UCSD-AML1 (cell line): ENCODE measurements at regions not wholly inside any gene's neighbourhood (a gene's known extent, or its start where the extent isn't known, plus 50 kb on each side); places are given as distances from the start of the nearest gene placed in this dataset.

Experiments
- DNase-seq: peaks from one replicate; lab custom pipeline; 2025; ENCODE audit not compliant: unreplicated experiment; lab: John Stamatoyannopoulos, UW

DNA sequence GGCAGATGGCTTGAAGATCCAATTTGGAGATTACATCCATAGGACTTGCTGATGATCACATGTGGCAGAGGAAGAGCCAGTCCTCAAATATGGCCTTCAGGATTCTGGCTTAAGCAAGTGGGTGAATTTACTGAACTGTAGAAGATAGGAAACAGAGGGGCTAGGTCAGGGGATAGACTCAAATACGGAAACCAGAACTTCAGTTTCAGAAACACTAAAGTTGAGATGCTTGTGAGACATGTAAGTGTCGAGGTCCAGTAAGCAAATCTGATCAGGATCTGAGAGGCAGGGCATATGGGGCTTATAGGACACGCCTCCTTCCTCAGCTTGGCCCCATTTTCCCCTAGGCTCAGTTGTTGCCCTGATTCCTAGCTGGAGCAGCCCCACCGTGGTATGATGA lies 107.7 kb downstream of the LBH start:
- DNase-seq = no peak

DNA sequence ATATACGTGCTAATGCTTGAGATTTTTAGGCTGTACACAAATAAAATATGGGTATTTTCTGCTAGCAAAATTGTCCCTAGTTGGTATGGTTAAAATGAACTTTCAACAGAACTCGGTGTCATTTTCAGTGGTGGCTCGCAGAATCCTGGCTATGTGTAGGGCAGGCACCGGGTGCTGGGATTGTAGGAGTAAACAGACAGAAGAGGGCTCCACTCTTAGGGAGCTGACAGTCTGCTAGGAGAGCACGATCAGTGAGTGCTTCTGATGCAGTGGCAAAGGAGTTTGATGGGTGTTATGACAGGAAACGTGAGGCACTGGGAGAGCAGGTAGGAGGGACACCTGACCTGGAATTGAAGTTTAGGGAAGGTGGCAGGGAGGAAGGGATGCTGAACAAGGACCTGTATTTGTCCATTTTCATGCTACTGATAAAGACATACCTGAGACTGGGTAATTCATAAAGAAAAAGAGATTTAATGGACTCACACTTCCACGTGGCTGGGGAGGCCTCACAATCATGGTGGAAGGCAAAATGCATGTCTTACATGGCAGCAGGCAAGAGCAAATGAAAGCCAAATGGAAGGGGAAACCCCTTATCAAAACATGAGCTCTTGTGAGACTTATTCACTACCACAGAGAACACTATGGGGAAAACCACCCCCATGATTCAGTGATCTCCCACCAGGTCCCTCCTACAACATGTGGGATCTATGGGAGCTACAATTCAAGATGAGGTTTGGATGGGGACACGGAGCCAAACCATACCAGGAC lies 105.4 kb upstream of the LCLAT1 start:
- no peak for DNase-seq

DNA sequence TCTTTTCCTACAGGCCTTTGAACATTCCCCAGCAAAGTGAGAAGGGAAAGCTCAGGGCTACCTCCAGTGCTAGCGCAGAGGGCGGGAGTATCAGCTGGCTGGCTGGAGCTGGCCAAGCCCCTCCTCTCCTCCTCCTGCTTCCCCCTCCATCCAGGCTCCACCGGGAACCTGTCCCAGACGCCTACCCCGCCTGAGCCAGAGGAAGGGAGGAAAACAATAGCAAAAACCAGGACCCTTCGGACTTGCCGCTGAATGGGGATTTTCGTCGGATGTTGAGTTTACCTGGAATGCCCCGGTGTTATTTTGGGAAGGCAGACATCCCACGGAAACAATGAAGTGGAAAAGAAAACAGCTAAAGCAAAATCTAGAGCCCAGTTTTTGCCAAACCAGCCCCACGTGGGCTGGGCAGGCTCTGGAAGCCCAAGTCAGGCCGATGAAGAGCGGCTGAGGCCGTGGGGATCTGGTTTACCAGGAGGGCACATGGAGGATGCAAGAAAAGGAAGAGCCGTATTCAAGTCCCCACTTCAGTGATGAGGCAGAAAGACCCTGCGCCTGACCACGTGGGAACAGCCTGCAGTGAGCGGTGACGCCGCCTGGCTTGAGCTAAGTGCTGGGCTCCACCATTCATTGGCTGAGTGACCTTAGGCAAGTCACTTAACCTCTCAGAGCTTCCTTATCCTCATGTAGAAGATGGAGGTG lies 100.4 kb upstream of the LCLAT1 start:
- no peak for DNase-seq

DNA sequence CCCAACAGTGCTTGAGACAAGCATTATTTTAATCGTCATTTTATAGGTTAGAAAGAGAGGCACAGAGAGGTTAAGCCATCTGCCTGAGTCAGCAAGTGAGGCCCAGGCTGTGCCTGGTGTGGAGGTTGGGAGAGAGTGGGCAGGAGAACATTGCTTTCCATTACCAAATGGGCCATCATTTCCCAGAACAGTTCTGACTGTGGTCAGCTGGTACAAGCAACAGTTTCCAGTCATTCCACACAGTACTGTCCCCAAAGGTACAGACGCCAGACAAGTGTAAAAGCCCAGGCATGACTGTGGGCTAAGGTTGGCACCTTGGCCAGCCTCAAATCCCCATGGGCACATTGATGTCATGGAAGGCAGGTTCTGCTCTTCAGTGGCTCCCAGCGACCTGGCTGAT lies 98.2 kb upstream of the LCLAT1 start:
- DNase-seq = no peak

DNA sequence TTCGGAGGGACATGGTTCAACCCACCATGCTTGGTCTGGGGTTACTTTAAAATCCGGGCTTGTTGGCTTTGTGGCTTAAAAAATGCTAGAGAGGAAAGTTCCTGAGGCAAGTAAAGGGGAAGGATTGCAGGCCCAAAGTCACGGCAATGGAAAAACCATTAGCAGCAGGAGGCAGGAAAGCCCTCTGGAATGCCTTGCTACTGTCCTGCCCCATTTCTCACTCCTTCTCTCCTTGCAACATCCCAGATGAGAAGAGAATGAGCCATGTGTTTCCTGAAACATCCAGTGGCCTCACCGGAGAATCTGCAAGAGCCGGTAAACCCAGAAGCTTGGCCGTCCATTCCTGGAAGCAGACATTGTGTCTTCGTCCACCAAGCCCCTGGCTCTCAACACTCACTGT lies 97.4 kb upstream of the LCLAT1 start:
- DNase-seq = no peak

DNA sequence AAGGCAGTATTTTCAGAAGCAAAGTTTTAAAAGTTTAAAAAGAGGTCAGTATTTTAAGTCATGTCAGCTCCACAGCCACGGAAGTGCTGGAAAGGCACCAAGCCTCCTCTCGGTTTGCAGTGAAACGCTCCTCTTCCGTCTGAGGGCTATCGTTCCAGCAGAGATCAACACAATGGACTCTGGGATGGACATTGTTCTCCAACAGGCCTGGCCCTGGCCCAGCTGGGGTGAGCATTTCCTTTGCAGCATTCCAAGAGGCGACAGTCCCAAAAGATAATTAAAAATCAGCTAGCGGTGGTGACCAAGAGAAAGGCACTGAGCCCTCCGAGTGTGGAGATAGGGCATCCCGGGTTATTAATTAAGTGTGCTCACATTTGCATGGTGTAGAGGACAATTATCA lies 95.9 kb upstream of the LCLAT1 start:
- no peak for DNase-seq

DNA sequence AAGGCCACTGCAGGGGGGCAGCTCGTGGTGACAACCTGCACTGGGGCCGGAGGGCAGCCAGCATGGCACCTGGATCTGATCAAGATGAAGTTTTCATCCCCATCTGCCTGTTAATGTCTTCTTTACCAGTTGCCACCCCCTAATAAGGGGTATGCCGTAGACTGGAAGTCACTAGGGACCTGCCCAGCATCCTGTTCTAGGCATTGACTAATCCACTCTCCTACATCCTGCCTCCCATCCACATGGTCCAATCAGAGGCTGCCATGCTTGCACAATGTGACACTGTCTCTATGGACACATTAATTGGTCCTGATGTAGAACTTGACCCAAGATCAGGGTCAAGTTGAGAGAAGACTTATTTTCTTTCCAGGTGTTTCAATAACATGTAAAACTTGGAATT lies 95.1 kb upstream of the LCLAT1 start:
- DNase-seq = no peak

DNA sequence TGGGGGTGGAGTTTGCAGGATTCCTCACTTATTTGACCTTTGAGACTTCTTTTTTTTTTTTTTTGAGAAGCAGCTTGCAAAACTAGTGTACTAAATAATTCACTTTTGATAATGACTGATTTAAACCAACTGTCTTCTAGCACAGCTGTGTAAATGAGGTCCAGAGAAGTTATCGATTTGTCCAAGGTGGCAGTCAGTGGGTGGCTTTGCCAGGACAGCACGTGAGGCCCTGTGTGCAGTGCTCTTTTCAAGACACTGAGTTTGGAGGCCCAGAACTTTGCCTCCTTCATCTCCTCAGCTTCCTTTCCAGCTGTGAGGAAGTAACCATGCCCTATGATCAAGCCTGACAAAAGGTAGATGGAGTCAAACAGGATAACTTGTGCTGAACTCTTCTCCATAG lies 92.9 kb upstream of the LCLAT1 start:
- DNase-seq = no peak

DNA sequence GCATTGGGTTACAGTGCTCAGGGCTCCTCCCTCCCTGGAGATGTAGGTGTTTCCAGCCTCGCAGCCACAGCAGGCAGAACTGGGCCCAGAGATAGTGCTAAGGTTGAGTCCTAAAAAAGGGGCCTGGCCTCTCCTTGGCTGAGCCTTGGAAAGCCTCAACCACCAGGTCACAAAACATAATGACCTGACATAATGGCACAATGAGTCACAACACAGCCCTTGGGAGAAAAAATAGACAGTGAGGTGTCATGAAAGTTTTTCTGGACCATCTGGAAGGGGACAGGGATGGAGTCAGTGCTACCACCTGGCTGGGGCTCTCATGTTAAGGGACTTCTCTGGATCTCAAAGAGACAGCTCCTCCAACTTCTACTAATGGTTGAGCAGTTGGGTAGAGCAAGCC lies 92.4 kb upstream of the LCLAT1 start:
- no peak for DNase-seq

DNA sequence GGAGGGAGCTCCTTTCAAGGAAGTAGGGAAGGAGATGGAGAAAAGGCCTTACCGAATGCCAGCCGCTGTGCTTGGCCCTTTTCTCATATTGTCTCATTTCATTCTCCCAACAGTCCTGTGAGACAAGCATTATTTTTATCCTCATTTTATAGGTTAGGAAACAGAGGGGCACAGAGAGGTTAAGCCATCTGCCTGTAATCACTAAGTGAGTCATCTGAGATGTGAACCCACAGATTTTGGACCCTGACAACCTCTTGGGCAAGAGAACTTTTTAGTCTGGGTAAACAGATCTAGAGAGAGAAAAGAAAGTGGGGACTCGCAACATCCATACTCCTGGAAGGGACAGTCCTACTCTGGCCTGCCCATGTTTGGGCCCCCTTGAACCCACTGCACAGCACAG lies 91.7 kb upstream of the LCLAT1 start:
- DNase-seq = no peak

DNA sequence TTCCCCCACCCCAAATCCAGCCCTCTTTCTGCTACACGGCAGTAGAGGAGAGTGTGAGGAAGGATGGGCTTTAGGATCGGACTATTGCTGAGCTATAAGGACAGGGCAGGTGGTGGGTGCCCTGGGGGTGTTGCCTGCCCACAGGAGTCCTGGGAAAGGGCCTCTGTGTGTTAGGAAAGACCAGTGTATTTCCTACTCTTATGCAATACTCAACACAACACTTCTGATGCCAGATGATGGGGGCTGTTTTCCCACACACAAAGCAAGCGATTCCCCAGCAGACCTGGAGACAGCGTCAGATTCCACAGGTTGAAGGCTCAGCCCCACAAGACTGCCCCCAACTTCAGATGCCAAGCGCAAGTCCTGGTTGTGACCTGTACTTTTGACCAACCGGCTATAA lies 91.0 kb upstream of the LCLAT1 start:
- DNase-seq = no peak

DNA sequence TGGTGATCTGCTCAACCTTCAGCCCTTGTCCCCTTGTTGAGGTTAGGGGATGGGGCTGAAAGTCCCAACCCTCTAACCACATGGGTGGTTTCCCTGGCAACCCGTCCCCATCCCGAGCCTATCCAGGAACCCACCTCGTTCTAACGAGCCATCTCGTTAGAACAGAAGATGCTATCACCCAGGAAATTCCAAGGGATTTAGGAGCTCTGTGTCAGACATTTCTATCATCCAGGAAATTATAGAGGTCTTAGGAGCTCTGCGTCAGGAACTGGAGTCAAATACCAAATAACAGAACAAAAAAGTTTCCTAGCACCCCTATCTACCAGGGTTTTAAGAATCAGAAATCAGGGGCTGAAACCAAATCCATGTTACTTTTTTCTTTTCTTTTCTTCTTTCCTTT lies 90.3 kb upstream of the LCLAT1 start:
- no peak for DNase-seq

DNA sequence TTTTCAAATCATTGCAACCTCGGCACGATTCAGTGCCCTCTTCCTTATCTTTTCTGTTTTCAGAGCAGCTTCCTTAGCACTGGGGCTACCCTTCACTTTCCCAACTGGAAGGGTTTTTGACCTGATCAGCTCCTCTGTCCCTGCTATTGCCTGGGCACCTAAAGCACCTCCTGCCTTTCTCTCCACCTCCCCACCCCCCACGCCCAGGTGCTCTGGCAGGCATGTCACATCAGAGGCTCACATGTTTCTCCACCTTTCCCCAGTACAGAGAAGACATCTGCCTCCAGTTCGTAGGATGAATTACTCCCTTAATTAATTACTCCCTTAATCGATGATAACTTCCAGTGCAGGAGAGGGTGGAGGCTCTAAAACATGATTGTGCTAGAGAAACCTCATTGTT lies 88.7 kb upstream of the LCLAT1 start:
- DNase-seq = no peak

DNA sequence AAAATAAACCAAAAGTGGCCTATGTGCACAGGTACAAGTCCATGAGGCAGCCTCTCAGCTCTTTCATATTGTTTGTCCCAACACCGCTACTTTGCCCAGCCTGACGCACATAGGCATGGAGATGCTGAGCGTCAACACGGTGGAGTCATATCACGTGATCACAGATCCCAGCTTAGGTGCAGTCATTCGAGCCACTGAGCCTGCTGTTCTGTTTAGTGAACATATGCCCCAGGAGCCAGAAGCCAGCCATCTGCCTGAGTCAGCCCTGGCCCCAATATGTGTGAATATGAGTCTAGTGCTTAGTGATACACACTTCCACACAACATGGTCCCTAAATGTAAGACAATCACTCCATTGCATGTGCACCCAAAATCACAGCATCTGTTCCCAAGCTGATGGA lies 88.2 kb upstream of the LCLAT1 start:
- DNase-seq = no peak

DNA sequence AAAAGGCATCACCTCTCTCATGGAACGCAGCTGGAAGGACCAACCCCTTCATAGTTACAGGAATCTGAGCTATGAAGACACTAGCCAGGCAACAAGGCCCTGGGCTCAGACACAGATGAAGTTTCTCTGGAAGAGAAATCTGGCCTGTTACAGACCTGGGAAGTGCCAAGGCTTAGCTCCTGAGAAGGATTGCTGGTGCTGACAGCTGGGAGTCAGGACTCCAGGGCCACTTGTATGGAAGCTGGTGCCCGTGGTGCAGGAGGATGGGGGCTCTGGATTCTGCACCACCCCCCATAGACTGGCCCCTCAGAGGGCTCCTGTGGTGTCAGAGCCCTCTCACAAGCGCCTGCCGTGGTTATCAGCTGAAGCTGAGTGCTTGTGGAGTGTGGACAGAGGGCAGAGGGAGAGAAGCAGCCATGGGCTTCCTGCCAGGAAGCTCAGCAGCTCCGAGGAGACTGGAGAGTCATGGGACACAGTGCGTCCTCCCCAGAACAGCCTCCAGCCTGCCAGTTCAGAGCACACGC lies 87.3 kb upstream of the LCLAT1 start:
- DNase-seq = peak; percentile 30

DNA sequence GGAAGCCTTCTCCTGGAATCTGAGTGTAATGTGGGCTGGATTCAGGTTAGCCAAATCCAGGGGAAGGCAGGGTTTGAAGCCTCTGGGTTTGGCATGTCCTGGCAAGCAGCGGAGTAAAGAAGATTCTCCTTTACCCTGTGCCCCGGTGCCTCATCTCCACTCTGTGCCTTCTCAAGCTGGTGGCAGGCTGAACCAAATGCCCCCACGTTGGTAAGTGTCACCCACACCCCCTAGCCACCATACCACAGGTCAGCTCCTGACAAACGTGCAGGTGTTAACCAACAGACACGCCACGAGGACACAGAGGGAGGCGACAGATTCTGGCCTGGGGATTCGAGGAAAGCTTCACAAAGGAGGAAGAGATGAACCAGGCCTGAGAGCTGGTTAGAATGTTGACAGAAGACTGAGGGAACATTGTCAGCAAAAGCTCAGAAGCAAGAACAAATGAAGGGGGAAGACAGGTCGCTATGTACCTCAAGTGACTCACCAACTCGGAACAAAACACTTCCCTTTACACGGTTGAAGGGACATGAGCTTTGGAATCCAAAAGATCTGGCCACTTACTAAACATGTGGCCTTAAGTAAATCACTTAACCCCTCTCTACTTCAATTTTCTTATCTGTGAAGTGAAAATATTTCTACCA lies 85.2 kb upstream of the LCLAT1 start:
- no peak for DNase-seq

DNA sequence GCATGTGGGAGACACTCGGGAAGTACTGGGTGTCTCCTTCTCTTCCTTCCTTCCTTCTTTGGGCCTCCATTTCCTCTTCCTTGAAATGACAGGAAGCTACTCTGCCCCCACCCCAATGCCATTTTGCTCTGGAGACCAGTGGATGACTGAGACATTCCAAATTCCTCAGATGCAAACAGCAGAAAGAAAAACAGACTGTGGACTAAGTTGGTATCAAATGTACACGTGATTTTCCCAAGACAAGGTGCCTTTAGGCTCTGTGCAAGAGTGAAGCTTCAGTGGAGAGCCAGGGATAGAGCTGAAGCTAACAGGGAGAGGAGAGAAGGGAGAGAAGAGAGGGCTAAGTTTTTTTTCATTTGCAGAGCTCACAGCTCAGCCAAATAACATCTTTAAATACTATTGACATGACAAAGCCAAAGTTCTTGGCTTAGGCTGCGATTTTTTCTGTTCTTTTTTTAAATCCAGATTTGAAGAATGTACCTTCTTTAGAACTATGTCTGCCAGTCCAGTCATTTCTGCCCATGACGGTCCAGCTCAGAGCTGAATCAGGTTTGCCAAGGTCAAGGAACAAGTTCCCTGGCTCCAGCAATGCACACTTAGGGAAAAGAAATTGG lies 84.5 kb upstream of the LCLAT1 start:
- no peak for DNase-seq

DNA sequence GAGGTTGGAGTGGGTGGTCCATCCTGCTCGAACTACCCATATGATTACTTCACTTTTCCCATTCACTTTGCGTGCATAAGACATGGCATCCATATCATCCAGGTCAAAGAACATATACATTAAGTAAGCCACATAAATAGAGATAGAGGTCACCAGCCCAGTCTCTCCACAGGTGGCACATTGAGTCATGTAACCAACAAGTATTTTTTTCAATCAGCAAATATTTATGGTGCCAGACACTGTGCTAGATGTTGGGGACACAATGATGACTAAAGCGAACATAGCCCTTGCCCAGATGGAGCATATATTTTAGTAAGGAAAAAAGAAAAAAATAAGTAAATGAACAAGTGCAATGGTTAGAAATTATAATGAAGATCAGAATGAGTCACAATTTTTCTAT lies 83.6 kb upstream of the LCLAT1 start:
- DNase-seq = no peak

DNA sequence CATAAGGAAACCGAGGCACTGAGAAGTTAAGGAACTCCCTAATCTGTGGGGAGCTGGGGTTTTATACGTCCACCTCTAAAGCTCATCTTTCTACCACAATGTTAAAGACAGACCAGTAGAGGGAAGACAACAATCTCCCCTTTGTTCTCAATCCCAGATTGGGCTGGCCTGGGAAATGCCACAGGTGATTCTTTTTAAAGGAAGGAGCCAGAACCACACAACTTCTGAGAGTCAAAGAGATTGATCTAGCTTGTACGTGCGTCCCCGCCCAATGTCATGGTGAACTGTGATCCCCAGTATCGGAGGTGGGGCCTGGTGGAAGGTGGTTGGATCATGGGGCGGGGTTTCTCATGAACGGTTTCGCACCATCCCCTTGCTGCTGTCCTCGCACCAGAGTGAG lies 81.8 kb upstream of the LCLAT1 start:
- DNase-seq = no peak

DNA sequence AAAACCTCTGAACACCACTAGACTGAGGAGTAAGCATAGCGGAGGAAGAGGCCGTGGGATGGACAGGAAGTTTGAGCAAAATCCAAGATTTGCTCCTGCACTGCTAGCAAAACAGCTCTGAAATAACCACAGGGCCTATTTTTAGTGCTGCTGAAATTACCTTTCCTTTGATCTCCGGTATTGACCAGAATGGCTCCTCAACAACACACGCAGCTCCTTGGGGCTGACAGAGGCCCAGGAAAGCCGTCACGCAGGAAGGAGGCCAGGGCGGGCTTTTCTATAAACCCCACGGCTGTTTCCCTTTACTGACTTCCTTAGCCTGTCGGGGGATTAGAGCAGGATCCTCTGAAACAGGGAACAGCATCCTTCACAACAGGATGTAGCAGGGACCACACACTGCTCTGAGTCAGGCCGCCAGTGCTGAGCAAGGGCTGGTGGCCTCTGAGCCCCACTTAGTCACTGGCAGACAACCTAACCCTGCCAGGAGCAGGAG lies 80.8 kb upstream of the LCLAT1 start:
- DNase-seq = peak; percentile 70

DNA sequence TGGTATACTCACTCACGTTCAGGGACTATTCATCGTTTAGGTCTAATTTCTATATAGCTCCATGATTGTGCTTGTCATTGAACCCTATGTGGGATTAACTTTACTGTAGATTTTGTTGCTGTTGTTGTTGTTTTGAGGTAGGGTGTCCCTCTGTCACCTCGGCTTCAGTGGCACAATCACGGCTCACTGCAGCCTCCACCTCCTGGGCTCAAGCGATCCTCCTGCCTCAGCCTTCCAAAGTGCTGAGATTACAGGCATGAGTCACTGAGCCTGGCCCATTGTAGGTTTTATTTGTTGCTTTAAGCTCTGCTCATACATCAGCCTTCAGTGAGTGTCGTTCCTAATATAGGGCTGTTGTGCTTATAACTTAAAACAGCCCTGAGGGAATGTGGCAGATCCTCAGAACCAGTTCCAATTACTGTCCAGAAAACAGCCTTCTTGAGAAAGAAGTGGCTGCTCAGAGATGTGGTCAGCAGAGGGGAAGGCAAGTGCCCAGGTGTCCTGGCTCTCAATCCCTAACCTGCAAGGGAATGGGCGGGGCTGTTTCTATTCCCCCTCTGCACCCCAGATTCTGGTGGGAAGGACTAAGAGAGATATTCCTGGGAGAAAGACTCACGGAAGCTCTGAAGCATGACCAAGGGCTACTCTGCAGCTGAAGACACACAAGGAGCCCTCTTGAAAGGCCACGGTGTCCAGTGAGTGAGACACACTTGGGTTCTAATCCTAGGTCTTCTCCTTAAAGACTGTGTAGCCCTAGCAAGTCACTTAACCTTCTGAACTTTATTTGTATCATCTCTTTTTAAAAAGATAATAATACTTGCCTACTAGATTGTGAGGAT lies 79.6 kb upstream of the LCLAT1 start:
- no peak for DNase-seq
